Glomerular visceral epithelial cell (primary cell): ENCODE measurements at regions not wholly inside any gene's neighbourhood (a gene's known extent, or its start where the extent isn't known, plus 50 kb on each side); places are given as distances from the start of the nearest gene placed in this dataset.

Experiments
- DNase-seq: peaks from one replicate; pipeline ENCODE4 v3.0.0-alpha.2; 2016; ENCODE audit errors: extremely low spot score

DNA sequence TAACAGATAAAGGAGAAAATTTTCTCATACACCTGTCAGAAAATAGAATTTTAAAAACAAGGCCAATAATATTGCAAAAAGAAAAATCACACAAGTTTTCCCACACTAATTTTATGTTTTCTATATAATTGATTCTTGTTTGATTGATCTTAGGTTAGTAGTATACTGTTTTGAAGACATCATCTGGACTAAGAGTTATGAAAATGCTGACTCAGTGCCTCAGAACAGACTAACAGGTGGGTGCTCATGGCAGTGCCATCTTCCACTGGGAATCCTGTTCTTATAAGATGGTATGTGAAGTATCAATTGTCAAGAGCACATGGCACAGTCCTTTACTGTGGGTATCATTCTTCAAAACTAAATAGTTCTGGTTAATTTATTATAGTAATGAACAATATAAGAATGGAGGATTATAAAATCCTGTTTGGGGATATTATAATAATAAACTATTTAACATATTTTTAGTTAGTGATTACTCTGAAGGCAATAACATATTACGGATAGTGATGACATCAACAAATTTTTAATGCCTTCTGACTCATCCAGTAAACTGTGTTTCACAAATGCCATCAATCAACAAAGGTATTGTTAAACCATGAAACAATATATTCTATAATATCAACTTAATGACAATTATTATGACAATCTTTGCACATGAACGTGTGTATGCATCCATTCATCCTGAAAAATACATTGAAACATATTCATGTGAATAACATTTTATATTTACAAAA is 384.6 kb upstream of the KHDRBS2 start:
- no peak for DNase-seq

DNA sequence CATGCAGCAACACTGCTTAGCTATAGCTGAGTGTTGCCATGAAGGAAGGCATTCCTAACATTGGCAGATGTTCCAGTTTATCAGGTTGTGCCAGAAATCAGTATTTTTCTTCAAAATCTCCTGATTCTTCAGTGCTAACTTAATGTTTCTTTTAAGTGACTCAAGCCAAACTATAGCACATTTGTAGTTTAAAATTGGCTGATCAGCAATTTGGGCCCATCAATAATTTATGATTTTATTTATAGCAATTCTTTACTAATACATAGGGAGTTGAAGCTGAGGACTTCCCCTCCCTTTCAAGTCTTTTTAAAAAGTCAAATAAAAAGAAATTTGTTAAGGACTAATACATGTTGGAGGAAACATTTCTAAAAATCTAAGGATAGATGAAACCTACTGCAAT is 383.8 kb upstream of the KHDRBS2 start:
- no peak for DNase-seq

DNA sequence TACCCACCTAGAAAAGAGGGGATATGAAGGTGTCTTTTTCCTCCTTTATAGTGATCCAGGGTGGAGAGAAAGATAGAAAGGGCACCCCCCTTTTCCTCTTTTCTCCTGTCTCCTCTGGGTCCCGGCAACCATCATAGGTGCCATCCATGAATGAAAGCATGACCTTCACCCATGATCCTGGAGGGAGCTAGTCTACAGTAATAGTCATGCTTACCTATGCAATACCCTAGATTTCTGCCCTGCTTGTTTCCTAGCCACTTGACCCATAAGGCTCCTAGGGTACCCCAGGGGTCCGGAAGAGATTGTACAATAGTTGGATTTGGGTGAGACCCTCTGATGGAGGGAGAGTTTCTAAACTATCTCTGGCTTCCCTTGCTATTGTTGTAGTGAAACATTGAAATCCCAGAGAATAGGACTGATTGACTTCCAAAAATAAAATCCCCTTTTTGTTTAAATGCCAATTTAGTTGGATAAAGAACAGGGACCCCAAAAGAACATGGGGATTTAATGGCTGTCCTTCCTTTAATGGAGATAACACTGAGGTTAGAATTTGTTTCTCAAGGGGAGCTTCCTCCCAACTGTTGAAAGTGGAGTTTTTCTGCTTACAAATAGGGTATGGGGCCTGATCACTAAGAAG is 366.8 kb upstream of the KHDRBS2 start:
- no peak for DNase-seq

DNA sequence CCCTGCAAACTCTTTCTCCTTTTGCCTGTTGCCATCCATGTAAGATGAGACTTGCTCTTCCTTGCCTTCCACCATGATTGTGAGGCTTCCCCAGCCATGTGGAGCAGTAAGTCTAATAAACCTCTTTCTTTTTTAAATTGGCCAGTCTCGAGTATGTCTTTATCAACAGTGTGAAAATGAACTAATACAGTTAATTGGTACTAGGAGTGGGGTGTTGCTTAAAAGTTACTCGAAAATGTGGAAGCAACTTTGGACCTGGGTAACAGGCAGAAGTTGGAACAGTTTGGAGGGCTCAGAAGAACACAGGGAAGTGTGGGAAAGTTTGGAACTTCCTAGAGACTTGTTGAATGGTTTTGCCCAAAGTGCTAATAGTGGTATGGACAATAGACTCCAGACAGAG is 359.2 kb upstream of the KHDRBS2 start:
- no peak for DNase-seq

DNA sequence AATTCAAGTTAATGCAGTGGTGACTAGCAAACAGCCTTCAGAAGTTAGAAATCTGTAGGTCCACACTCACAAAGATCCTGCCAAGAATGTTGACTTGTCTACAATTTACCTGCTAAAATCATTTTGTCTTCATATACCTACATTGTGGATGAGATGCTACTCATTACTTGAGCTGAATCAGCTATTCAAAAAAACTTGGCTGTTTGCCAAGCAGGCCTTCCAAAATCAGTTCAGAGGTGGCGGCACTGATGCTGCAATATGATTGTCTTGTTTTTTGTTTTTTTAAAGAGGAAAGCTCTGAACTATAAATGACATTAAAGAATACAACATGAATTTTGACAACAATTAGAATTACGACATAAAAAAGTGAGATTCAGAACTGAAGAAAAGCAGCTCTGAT is 354.7 kb upstream of the KHDRBS2 start:
- no peak for DNase-seq

DNA sequence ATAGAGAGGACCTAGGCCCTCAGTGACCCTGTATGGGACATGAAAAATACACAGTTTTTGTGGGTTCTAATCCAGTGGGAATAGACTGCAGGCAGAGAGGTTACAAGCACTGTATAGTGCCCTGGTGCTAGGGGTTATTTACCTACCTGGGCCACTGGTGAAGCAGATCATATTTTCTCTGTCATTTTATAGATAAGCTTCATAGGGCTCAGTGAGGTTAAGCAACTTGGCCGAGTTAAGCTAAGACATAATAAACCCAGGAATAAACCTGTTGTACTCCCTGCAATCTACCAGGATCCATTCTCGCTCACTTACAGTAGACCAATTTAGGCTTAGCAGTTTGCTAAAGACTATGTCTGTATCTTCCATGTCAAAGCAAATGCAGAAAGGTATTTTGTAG is 340.6 kb upstream of the KHDRBS2 start:
- DNase-seq: no peak

DNA sequence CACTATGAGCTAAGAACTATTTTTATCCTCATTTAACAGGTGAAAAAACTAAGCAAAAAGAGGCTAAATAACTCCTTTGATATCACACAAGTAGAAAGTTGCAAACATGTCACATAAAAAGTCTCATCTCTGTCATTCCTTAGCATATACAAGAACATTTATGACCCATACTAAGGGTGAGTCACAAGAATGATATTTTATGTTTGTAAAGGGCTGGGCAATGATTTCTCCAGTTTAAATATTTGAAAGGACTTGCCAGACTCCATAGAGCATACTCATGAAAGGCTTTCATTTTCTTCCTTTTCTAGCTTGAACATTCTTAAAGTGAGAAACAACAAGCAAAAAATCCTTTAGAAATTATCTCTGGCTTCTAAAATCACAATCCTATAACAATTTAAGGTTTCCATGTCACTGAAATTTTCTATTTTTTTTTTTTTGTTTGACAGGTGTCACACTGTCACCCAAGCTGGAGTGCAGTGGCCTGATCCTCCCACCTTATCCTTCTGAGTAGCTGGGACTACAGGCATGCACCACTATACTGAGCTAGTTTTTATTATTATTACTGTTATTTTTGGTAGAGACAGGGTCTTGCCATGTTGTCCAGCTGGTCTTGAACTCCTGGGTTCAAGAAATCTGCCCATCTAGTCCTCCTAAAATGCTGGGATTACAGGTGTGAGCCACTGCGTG is 338.0 kb upstream of the KHDRBS2 start:
- peak; percentile 6 for DNase-seq

DNA sequence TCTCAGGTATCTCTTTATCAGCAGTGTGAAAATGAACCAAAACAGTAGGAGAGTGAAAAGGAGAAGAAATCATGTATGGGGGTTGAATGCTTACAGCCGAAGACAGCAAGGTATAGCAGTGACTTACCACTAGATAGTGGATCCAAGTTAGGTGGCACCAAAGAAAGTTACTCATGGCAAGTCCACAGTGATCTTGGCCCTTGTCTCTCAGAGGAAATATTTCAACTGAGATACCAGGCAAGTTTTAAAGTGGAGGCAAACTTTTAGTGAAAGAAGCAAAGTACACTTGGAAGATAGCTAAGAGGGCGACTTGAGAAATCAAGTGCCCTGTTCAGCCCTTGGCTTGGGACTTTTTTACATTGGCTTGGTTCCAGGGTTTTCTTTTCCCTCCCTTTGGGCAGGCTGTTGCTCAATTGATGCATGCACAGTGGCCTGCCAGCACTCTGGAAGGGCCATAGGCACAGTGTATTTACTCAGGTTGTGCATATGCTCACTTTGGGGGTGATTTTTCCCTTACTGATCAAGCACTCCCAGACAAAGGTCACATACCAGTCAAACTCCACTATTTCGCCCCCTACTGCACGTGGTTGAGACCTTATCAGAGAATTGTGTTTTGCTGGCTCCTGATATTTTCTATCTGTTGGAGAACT is 329.5 kb upstream of the KHDRBS2 start:
- DNase-seq: no peak

DNA sequence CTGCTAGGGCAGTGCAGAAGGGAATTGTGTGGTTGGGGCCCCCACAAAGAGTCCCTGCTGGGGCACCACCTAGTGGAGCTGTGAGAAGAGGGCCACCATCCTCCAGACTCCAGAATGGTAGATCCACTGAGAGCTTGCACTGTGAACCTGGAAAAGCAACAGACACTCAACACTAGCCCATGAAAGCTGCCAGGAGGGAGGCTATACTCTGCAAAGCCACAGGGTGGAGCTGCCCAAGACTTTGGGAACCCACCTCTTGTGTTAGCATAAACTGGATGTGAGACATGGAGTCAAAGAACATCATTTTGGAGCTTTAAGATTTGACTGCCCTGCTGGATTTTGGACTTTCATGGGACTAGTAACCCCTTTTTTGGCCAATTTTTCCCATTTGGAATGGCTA is 328.4 kb upstream of the KHDRBS2 start:
- DNase-seq: no peak

DNA sequence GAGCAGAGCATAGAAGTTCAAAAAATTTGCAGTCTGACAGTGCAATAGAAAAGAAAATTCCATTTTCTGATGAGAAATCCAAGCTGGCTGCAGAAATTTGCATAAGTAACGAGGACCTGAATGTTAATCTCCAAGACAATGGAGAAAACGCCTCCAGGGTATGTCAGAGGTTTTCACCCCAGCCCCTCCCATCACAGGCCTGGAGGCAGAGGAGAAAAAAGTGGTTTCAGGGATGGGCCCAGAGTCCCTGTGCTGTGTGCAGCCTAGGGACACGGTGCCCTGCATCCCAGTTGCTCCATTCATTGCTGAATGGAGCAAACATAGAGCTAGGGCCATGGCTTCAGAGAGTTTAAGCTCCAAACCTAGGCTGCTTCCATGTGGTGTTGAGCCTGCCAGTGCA is 327.9 kb upstream of the KHDRBS2 start:
- DNase-seq: no peak

DNA sequence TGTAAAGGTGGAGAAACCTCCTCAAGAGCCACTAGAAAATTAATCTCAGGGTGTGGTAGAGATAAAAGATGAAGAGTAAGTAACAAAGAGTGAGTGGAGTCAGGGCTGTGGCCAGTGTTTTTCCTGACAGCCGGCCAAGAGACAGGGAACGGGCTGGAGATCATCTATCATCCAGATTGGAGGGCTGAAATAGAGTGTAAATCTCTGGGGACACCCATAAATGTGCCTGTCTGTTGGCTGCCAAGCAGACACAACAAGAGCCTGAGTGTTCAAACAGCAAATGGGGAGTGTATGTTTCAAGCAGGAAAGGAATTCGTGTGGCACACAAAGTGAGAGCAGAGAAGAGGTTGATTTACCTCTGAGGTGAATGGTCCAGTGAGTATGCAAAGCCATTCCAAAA is 326.4 kb upstream of the KHDRBS2 start:
- DNase-seq: no peak

DNA sequence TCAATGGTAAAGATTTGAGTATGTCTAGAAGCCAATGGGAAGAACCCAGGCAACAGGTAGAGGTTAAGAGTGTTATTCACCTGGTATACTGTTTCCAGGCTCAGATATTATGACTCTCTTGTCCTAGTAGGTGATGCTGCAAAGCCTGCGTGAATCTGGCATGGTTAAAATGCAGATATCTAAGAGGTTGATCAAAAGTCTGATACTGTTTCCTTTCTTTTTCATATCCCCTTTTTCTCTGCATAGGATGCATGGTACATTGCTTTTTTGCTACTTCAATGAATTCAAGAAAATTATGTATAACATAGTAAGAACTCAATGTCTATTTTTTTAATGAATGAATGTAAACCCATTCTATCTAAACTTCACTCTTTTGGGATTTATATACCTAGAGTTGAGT is 284.3 kb upstream of the KHDRBS2 start:
- DNase-seq: no peak

DNA sequence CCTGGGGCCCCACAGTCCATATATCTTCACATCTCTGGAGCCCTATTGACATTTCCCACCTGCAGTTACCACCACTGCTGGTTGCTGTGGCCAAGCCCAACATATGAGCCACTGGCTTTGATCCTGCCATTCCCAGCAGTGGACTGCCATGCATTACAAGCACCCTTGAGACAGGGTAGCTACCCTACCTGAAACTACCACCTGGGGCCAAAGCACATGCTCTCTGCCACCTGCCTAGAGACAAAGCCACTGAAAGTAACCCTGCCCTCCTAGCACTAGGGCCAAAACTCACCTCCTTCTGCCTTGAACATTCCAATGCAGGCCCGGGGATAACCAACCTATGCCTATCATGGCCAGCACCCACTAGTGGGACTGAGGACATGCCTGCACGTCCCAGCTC is 255.5 kb upstream of the KHDRBS2 start:
- DNase-seq: no peak

DNA sequence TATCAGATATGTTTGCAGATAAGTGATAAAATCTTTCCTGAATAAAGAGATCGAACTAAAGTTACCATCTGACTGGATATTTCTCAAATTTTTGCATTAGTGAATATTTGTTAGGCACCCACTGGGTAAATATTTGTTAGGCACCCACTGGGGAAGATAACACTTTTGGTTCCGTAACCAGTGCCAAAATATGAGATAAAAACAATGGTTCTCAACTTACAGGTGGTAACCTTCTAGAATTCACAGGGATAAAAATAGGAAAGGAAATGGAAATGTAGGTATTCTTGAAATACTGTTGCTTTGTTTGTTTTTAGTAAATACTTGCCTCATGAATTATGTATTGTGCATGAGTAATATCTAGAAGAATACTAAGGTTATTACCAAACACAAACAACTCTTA is 245.0 kb upstream of the KHDRBS2 start:
- DNase-seq: no peak

DNA sequence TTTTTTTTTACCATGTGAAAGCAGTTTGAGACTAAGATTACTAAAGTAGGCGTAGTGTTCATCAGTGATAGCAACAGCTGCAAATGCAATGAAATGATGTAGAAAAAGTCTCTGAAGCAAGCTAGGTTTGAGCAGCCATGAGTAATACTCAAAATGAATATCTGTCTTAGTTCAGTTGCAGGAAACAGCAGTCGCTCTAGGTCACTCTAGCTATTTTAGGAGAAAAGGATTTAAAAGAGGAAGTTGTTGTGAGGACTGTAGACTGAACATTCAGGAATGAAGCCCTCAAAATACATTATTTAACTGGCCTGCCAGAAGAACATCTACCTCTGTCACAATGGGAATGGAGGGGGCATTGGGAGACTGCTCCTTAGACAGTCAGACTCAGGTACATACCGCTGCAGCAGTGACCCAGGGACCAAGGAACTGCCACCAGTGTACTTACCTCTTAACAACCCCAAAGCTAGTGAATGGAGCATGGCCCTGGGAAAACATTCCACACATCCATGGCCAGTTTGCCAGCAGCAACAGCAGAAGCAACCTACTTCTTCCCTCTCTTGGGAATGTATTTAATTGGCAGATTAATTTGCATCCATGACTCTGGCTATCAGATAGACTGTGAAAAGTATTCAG is 243.0 kb upstream of the KHDRBS2 start:
- DNase-seq: no peak

DNA sequence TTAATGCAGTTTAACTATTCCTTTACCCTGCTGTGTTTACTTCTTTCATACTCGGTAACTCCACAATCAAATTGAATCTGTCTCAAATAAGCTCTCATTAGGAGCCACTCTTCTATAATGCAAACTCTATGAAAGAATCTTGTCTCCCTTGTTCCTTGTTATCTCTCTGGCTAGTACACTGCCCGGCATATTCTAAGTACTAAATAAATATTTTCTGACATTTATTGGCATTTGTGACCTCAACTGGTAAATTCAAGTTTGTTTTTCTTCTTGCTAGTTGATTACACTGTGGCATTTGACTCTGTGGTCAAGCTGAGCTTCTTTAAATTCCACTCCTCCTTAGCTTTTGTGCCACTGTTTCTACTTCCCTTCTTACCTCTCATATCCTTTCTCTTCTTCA is 237.6 kb upstream of the KHDRBS2 start:
- DNase-seq: no peak

DNA sequence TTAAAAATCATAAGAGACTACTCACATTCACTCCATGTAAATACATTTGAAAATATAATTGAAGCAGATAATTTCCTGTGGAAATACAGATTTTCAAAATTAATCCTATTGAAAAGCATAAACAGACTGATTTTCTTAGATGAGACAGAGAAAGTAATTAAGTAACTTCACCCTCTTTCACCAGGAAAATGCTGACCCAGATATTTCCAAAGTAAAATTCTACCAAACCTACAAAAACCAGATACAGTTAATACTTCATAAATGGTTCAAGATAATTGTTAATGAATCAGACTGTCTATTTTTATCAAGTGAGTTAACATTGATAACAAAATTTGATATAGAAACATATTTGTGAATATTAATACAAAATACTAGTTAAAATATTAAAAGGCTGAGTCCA is 233.5 kb upstream of the KHDRBS2 start:
- DNase-seq: no peak

DNA sequence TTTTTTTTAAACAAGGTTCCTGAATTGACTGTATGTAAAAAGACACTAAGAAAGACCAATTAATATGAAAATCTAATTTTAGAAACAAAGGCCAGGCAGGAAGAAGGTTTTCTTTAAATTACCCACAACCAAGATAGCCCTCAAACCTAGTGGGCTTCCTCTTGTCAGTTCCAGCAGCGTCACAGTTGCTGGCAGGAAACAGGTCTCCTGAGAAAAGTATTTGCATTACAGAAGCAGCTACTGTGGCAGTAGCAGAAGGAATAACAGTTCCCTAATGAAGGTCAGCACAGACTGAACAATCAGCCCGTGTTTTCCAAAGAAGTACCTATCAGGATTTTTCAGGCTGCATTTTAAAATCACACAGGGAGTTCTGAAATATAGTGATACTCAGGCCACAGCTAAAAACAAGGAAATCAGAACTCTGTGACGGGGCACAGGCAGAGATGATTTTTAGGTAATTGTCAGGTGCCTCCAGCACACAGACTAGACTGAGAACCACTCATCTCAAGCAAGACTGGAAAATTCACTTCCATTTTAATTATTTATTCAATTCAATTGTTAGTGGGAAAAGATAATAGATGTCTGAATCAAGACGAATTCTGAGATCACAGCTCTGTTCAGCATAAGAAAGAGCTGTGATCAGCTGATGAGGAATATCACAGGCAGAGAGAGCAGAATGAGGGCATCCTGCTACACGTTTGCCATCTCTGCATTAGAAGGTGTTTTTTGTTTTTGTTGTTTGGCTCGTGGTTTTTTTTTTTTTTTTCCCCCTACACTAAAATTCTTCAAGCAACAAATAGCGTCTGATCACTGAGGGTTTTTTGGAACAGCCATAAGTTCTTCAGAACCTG is 230.5 kb upstream of the KHDRBS2 start:
- DNase-seq: no peak

DNA sequence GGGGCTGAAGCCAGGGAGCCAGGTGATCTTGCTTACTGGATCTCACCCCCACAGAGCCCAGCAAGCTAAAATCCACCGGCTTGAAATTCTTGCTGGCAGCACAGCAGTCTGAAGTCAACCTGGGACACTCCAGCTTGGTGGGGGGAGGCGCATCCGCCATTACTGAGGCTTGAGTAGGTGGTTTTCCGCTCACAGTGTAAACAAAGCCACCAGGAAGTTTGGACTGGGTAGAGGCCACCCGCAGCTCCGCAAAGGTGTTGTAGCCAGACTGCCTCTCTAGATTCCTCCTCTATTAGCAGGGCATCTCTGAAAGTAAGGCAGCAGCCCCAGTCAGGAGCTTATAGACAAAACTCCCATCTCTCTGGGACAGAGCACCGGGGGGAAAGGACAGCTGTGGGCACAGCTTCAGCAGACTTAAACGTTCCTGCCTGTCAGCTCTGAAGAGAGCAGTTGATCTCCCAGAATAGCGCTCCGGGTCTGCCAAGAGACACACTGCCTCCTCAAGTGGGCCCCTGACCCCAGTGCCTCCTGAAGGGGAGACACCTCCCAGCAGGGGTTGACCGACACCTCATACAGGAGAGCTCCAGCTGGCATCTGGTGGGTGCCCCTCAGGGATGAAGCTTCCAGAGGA is 206.3 kb upstream of the KHDRBS2 start:
- DNase-seq: no peak

DNA sequence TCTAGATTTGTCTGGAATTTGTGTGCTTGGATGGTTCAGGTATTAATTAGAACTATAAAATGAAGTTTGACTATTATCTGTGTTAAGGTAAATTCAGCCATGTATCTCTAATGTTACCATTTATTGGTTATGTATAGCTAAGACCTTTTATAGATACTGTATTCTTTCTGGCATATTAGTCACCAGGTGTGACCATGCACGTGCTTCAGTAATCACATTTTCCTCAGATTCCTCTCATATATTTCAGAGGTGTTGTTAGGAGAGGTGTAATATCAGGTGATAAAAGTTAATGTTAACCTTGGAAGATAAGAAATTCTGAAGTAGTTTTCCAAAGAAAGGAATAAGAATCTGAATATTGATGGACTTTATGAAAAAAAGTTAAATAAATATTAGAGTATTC is 194.5 kb upstream of the KHDRBS2 start:
- no peak for DNase-seq

DNA sequence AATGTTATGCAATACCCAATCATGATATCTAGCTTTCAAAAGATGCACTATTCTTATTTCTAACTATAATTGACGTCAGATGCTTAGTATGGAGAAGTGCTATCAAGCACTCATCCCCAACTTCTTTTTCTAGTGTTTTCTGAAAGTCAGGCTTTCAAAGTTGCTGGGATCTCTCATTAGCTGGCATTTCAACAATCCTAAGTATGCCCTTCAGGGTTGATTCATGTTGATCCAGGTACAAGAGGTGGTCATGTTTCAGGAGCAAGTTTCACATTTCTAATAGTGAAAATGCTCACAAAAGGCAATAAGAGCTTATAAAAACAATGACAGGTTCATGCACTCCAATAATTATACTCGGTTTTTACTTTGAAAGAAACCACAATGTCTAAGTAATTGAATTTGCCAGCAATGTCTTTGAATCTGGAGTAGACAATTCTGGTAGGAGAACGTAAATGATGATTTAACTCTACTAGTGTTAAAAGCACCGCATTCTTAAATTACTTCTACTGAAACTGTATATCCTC is 193.7 kb upstream of the KHDRBS2 start:
- DNase-seq: no peak
